ENCODE measurements at regions not wholly inside any gene's neighbourhood (a gene's known extent, or its start where the extent isn't known, plus 50 kb on each side); places are given as distances from the start of the nearest gene placed in this dataset.

DNA sequence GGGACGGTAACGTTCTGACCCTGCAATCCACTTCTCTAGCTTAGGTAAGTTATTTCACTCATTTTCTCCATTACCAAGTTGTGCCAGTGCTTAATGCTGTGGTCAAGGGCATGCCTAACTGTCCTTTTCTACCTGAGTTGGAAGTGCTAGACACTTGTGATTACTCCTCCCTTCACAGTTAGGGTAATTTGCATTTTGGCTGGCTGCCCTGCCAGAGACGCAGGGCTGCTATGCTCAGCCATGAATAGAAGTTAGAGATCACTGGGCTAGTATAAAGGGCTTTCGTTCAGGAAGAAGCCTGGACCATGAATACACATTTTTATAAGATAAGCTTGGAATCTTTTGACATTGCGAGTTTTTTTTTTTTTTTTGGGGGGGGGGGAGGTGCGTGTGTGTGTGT, 633.2 kb upstream of the NEGR1 start:
- TF ChIP-seq EP300 (IDR thresholded peaks at IDR 0.05) = no peak
- TF ChIP-seq, protein P1, sequence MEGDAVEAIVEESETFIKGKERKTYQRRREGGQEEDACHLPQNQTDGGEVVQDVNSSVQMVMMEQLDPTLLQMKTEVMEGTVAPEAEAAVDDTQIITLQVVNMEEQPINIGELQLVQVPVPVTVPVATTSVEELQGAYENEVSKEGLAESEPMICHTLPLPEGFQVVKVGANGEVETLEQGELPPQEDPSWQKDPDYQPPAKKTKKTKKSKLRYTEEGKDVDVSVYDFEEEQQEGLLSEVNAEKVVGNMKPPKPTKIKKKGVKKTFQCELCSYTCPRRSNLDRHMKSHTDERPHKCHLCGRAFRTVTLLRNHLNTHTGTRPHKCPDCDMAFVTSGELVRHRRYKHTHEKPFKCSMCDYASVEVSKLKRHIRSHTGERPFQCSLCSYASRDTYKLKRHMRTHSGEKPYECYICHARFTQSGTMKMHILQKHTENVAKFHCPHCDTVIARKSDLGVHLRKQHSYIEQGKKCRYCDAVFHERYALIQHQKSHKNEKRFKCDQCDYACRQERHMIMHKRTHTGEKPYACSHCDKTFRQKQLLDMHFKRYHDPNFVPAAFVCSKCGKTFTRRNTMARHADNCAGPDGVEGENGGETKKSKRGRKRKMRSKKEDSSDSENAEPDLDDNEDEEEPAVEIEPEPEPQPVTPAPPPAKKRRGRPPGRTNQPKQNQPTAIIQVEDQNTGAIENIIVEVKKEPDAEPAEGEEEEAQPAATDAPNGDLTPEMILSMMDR (IDR thresholded peaks at IDR 0.05) = no peak
- TF ChIP-seq POLR2A (IDR thresholded peaks at IDR 0.05) = no peak
- no peak for TF ChIP-seq POLR2AphosphoS5 (IDR thresholded peaks at IDR 0.05)
- H3K27me3 ChIP-seq = no peaks in the 10 kb centered on the region
- H3K27ac ChIP-seq = no peak overlapping the region
- H3K36me3 ChIP-seq = no peaks in the 10 kb centered on the region
- no peaks in the 10 kb centered on the region for H3K9me3 ChIP-seq
- WGBS, 2 donors = 33 to 45% methylated on average over 6 of the region's 6 CpGs
- no peaks in the 10 kb centered on the region for H3K4me1 ChIP-seq
- no peak for DNase-seq
- intact Hi-C loops (cut with DNase I) = no loop called here
- no peak overlapping the region for H3K4me3 ChIP-seq

DNA sequence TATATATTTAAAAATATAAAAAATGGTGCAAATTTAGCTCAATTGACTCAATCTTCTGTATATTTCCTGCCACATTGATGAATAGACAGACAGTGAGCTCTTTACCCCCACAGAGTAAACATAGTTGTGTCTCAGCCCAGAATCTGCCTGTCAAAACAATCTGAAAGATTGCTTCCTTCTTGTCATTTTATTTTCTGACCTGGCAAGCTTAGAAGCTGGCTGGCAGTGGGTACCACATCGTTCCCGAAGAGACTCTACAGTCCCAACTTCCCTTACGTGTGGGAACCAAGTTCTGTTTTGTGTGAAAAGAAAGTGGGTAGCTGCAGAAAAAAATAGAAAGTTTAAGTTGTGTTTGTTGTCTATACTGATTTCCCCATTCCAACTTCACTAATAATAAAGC, 629.3 kb upstream of the NEGR1 start:
- H3K27ac ChIP-seq = no peak overlapping the region
- intact Hi-C loops (cut with DNase I) = no loop called here
- WGBS, 2 donors = 62 to 75% methylated on average over 3 of the region's 3 CpGs
- H3K9me3 ChIP-seq = no peaks in the 10 kb centered on the region
- TF ChIP-seq, protein P1 (IDR thresholded peaks at IDR 0.05) = no peak
- no peak for TF ChIP-seq EP300 (IDR thresholded peaks at IDR 0.05)
- no peak for TF ChIP-seq POLR2A (IDR thresholded peaks at IDR 0.05)
- TF ChIP-seq POLR2AphosphoS5 (IDR thresholded peaks at IDR 0.05) = no peak
- H3K4me1 ChIP-seq = no peaks in the 10 kb centered on the region
- H3K27me3 ChIP-seq = no peaks in the 10 kb centered on the region
- no peaks in the 10 kb centered on the region for H3K36me3 ChIP-seq
- no peak for DNase-seq
- H3K4me3 ChIP-seq = no peak overlapping the region

DNA sequence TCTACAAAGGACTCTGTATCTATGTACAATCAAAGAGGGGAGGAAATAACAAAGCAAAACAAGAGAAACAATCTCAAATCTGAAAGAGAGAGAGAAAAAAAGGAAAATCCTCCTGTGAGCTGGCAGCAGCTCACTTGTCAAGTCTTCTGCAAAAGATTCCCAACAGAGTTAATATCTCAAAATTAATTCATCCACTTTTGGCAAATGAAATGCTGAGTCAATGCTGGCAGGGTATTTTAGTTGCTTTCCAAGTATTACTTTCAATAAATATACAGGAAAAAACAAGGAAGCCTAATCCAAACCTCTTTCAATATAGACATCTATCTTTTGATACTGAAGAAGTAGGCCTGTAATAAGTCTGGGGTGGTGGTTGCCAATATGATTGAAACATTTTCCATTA, 613.9 kb upstream of the NEGR1 start:
- Histone ChIP-seq H3K4me1 (no peaks in the 10 kb centered on the region), H3K36me3 (no peaks in the 10 kb centered on the region), H3K9me3 (no peaks in the 10 kb centered on the region), H3K27ac (no peak overlapping the region), H3K4me3 (no peak overlapping the region), H3K27me3 (no peaks in the 10 kb centered on the region)
- DNase-seq = no peak
- intact Hi-C loops (cut with DNase I) = no loop called here
- TF ChIP-seq POLR2AphosphoS5 (IDR thresholded peaks at IDR 0.05) = no peak
- TF ChIP-seq POLR2A (IDR thresholded peaks at IDR 0.05) = no peak
- no peak for TF ChIP-seq EP300 (IDR thresholded peaks at IDR 0.05)
- TF ChIP-seq, protein P1 (IDR thresholded peaks at IDR 0.05) = no peak

DNA sequence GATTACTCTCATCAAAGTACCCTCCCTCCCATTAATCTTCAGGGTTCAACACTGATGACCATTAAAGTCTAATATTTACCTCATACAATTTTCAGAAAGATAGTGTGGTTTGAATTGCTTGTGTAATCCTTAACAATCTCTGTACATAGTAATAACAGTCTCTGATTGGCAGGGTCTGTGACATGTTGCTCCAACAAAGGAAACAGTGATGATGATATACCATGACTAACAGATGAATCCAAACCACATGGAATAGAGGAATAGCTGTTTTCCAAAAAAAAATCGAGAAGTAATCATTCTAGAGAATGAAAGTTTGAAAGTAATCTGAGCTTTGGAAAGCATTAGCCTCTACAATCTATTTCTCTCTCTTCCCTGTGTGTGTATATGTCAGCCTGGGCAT, 610.1 kb upstream of the NEGR1 start:
- 41 to 65% methylated on average over 1 of the region's 1 CpG for WGBS, 2 donors
- no peaks in the 10 kb centered on the region for H3K27me3 ChIP-seq
- H3K9me3 ChIP-seq = no peaks in the 10 kb centered on the region
- H3K36me3 ChIP-seq = no peaks in the 10 kb centered on the region
- intact Hi-C loops (cut with DNase I) = no loop called here
- no peak overlapping the region for H3K27ac ChIP-seq
- no peaks in the 10 kb centered on the region for H3K4me1 ChIP-seq
- H3K4me3 ChIP-seq = no peak overlapping the region
- no peak for DNase-seq
- TF ChIP-seq EP300 (IDR thresholded peaks at IDR 0.05) = no peak
- TF ChIP-seq POLR2A (IDR thresholded peaks at IDR 0.05) = no peak
- no peak for TF ChIP-seq POLR2AphosphoS5 (IDR thresholded peaks at IDR 0.05)
- TF ChIP-seq, protein P1 (IDR thresholded peaks at IDR 0.05) = no peak

DNA sequence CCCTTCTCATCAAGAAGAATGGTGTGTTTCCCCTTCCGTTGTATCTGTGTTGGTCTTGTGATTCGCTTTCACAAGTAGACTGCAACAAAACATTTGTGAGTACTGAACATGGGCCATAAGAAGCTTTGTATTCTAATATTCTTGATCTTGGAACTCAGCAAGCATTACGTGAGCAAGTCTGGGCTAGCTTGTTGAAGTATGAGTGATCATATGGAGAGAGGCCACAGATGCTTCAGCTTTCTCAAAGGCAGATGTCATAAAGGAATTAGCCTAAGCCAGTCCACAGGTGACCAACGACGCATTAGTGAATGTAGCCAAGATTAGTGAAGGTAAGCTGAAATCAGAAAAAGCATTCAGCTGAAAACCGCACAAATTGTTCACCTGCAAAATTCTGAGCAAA, 609.6 kb upstream of the NEGR1 start:
- intact Hi-C loops (cut with DNase I) = no loop called here
- H3K27me3 ChIP-seq = no peaks in the 10 kb centered on the region
- H3K27ac ChIP-seq = no peak overlapping the region
- H3K4me1 ChIP-seq = no peaks in the 10 kb centered on the region
- 87 to 93% methylated on average over 6 of the region's 6 CpGs for WGBS, 2 donors
- H3K36me3 ChIP-seq = no peaks in the 10 kb centered on the region
- no peak for TF ChIP-seq POLR2A (IDR thresholded peaks at IDR 0.05)
- TF ChIP-seq, protein P1 (IDR thresholded peaks at IDR 0.05) = no peak
- no peak for TF ChIP-seq POLR2AphosphoS5 (IDR thresholded peaks at IDR 0.05)
- no peak for TF ChIP-seq EP300 (IDR thresholded peaks at IDR 0.05)
- H3K4me3 ChIP-seq = no peak overlapping the region
- no peaks in the 10 kb centered on the region for H3K9me3 ChIP-seq
- DNase-seq = no peak

Data from sigmoid colon (tissue), 6 donors.